ENCODE measurements at regions not wholly inside any gene's neighbourhood (a gene's known extent, or its start where the extent isn't known, plus 50 kb on each side); places are given as distances from the start of the nearest gene placed in this dataset.
"Not testable (repeated sequence)": the region's sequence is repeated elsewhere in the genome, so short reads cannot be mapped to it uniquely, and the experiment has no call there.

DNA sequence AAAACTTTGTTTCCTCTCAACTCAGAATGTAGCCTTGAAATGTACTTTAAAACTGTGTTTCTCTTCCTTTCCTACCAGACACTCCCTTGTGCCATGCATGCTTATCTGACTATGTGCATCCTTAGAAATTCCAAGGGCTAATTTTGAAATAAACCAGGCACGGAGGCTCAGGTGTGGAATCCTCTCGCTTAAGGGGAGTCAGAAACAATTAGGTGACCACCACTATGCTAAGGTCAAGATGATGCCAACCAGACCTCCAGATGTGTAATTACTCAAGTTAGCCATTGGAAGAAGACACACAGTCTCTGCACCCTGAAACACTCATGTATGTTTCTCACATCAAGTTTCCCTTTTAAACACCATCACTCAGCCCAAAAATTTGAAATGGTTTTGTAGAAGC lies 572.1 kb downstream of the VGLL3 start:
- Histone ChIP-seq H3K27me3 (ENCODE audit: insufficient read depth, poor library complexity, severe bottlenecking) (no peaks in the 10 kb centered on the region), H3K27ac (replicated peaks) (no peak overlapping the region), H3K4me3 (replicated peaks; ENCODE audit: insufficient read depth, low read length) (no peak overlapping the region)
- DNase-seq (ENCODE audit: low read depth in 1 of 2, low spot score in 1 of 2): no peak
- TF ChIP-seq, protein P1, sequence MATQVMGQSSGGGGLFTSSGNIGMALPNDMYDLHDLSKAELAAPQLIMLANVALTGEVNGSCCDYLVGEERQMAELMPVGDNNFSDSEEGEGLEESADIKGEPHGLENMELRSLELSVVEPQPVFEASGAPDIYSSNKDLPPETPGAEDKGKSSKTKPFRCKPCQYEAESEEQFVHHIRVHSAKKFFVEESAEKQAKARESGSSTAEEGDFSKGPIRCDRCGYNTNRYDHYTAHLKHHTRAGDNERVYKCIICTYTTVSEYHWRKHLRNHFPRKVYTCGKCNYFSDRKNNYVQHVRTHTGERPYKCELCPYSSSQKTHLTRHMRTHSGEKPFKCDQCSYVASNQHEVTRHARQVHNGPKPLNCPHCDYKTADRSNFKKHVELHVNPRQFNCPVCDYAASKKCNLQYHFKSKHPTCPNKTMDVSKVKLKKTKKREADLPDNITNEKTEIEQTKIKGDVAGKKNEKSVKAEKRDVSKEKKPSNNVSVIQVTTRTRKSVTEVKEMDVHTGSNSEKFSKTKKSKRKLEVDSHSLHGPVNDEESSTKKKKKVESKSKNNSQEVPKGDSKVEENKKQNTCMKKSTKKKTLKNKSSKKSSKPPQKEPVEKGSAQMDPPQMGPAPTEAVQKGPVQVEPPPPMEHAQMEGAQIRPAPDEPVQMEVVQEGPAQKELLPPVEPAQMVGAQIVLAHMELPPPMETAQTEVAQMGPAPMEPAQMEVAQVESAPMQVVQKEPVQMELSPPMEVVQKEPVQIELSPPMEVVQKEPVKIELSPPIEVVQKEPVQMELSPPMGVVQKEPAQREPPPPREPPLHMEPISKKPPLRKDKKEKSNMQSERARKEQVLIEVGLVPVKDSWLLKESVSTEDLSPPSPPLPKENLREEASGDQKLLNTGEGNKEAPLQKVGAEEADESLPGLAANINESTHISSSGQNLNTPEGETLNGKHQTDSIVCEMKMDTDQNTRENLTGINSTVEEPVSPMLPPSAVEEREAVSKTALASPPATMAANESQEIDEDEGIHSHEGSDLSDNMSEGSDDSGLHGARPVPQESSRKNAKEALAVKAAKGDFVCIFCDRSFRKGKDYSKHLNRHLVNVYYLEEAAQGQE (IDR thresholded peaks at IDR 0.05; ENCODE audit: insufficient replicate concordance, low read depth): no peak
- no peak for TF ChIP-seq GABPA (IDR thresholded peaks at IDR 0.05; ENCODE audit: low read depth)
- TF ChIP-seq, protein P2, sequence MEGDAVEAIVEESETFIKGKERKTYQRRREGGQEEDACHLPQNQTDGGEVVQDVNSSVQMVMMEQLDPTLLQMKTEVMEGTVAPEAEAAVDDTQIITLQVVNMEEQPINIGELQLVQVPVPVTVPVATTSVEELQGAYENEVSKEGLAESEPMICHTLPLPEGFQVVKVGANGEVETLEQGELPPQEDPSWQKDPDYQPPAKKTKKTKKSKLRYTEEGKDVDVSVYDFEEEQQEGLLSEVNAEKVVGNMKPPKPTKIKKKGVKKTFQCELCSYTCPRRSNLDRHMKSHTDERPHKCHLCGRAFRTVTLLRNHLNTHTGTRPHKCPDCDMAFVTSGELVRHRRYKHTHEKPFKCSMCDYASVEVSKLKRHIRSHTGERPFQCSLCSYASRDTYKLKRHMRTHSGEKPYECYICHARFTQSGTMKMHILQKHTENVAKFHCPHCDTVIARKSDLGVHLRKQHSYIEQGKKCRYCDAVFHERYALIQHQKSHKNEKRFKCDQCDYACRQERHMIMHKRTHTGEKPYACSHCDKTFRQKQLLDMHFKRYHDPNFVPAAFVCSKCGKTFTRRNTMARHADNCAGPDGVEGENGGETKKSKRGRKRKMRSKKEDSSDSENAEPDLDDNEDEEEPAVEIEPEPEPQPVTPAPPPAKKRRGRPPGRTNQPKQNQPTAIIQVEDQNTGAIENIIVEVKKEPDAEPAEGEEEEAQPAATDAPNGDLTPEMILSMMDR (IDR thresholded peaks at IDR 0.05; ENCODE audit: insufficient read depth, low read length): no peak
- no peak for TF ChIP-seq POLR2AphosphoS5 (IDR thresholded peaks at IDR 0.05; ENCODE audit: low read depth)
- no peak for TF ChIP-seq SPI1 (IDR thresholded peaks at IDR 0.05; ENCODE audit: borderline replicate concordance, low read depth)

DNA sequence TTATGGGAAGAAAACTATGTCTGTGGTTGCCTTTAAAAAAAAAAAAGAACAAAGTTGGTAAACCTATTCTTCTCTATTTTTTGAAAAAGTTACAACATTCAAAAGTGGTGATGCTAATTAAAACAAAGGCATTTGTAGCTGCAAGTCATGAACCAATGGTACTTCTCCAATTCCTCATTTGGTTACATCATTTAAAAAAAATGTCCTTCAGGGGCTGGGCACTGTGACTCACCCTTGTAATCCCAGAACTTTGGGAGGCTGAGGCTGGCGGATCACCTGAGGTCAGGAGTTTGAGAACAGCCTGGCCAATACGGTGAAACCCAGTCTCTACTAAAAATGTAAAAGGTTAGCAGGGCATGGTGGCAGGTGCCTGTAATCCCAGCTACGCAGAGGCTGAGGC lies 574.6 kb downstream of the VGLL3 start:
- Histone ChIP-seq H3K4me3 (replicated peaks; ENCODE audit: insufficient read depth, low read length) (no peak overlapping the region), H3K27me3 (ENCODE audit: insufficient read depth, poor library complexity, severe bottlenecking) (no peaks in the 10 kb centered on the region), H3K27ac (replicated peaks) (no peak overlapping the region)
- no peak for TF ChIP-seq POLR2AphosphoS5 (IDR thresholded peaks at IDR 0.05; ENCODE audit: low read depth)
- TF ChIP-seq, protein P2 (IDR thresholded peaks at IDR 0.05; ENCODE audit: insufficient read depth, low read length): no peak
- no peak for TF ChIP-seq SPI1 (IDR thresholded peaks at IDR 0.05; ENCODE audit: borderline replicate concordance, low read depth)
- TF ChIP-seq, protein P1 (IDR thresholded peaks at IDR 0.05; ENCODE audit: insufficient replicate concordance, low read depth): no peak
- no peak for TF ChIP-seq GABPA (IDR thresholded peaks at IDR 0.05; ENCODE audit: low read depth)
- no peak for DNase-seq (ENCODE audit: low read depth in 1 of 2, low spot score in 1 of 2)

DNA sequence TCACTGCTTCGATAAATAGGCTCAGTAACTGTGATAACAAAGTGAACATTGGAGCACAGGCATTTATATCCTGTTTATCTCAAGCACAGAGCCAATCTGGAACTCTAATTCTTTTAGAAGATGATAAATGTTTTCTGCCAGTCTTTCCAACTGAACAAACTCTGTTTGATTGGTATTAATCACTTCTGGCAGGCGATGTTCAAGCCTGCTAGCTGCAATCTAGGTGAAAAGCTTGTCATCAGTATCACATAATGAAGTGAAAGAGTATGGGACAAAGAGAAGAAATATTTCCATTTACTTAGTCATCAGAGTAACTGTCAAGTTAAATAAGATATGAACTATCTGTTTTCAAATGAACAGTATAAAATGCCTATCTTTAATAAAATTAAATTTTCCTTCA lies 577.3 kb downstream of the VGLL3 start:
- Histone ChIP-seq H3K4me3 (replicated peaks; ENCODE audit: insufficient read depth, low read length) (no peak overlapping the region), H3K27ac (replicated peaks) (no peak overlapping the region), H3K27me3 (ENCODE audit: insufficient read depth, poor library complexity, severe bottlenecking) (no peaks in the 10 kb centered on the region)
- no peak for DNase-seq (ENCODE audit: low read depth in 1 of 2, low spot score in 1 of 2)
- TF ChIP-seq POLR2AphosphoS5 (IDR thresholded peaks at IDR 0.05; ENCODE audit: low read depth) (no peak), GABPA (IDR thresholded peaks at IDR 0.05; ENCODE audit: low read depth) (no peak), SPI1 (IDR thresholded peaks at IDR 0.05; ENCODE audit: borderline replicate concordance, low read depth) (no peak)
- TF ChIP-seq, protein P2 (IDR thresholded peaks at IDR 0.05; ENCODE audit: insufficient read depth, low read length): no peak

DNA sequence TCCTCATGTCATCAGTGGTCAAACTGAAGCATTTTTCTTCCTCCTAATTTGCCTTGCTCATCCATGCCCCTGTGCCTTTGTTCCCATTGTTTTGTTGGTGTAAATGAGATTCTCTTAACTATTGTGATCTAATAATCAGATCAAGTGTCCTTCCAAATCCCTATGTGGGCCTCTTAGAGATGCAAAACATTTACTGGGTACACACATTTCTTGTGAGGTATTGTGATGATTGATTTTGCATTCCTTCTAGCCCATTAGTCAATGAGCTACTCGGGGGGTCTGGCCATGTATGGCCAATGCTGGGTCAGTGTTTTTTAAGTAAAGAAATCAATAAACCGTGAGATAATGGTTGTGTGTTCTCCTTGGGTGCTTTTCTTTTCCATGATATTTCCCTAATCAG lies 580.4 kb downstream of the VGLL3 start:
- Histone ChIP-seq H3K27ac (replicated peaks) (no peak overlapping the region), H3K4me3 (replicated peaks; ENCODE audit: insufficient read depth, low read length) (no peak overlapping the region), H3K27me3 (ENCODE audit: insufficient read depth, poor library complexity, severe bottlenecking) (no peaks in the 10 kb centered on the region)
- no peak for DNase-seq (ENCODE audit: low read depth in 1 of 2, low spot score in 1 of 2)
- TF ChIP-seq, protein P2 (IDR thresholded peaks at IDR 0.05; ENCODE audit: insufficient read depth, low read length): no peak
- TF ChIP-seq, protein P1 (IDR thresholded peaks at IDR 0.05; ENCODE audit: insufficient replicate concordance, low read depth): no peak
- no peak for TF ChIP-seq GABPA (IDR thresholded peaks at IDR 0.05; ENCODE audit: low read depth)
- TF ChIP-seq SPI1 (IDR thresholded peaks at IDR 0.05; ENCODE audit: borderline replicate concordance, low read depth): no peak
- no peak for TF ChIP-seq POLR2AphosphoS5 (IDR thresholded peaks at IDR 0.05; ENCODE audit: low read depth)

DNA sequence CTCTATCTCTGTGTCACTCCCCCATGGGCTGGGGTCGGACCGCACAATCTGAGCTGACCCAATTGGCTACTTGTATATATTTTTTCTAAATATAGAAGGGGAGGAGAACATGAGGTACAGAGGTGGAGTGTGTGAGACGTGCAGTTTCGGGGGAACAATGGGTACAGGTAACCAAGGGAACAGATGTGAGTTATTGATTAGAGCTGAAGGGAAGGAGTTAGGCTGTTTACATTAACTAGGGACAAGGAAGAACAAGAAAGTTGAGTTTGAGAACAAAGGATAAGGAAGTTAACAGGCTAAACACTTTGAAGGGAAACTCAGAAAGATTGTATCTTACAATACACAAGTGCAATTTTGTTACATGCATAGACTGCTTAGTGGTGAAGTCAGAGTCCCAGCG lies 601.2 kb downstream of the VGLL3 start:
- DNase-seq (ENCODE audit: low read depth in 1 of 2, low spot score in 1 of 2); H3K27ac ChIP-seq (replicated peaks): not testable (repeated sequence)

More for the DNA sequence above, 601.2 kb downstream of the VGLL3 start:
- H3K27me3 ChIP-seq (ENCODE audit: insufficient read depth, poor library complexity, severe bottlenecking); H3K4me3 ChIP-seq (replicated peaks; ENCODE audit: insufficient read depth, low read length): not testable (repeated sequence)

Data from HL-60 (cell line).